Endothelial cell of umbilical vein (primary cell): ENCODE measurements at regions not wholly inside any gene's neighbourhood (a gene's known extent, or its start where the extent isn't known, plus 50 kb on each side); places are given as distances from the start of the nearest gene placed in this dataset.

ENCODE experiments used
- BruUV-seq: library from RNA; stranded (reverse); fragments of 400-500 nt; replicated peaks from 2 replicates; lab custom pipeline; 2021; lab: Mats Ljungman, UMichigan
- CTCF ChIA-PET: fragments of 300-600, 350-600 bp; sonication (Branson Sonifier 250); formaldehyde crosslinking; loops from one replicate; lab custom pipeline; 2021; ENCODE audit warnings: antibody characterized with exemption, inconsistent platforms; lab: Charles Lee
- POLR2A ChIA-PET: fragments of 300-600, 350-600 bp; sonication (Branson Sonifier 250); formaldehyde crosslinking; loops from one replicate; lab custom pipeline; 2021; ENCODE audit warnings: antibody characterized with exemption, inconsistent platforms; lab: Charles Lee
- DNase-seq: peaks from one replicate; pipeline ENCODE4 v3.0.0-alpha.2; 2011; ENCODE audit warnings: low read depth, low spot score
- FAIRE-seq: peaks from 2 replicates; lab custom pipeline; 2011; peaks lifted over from hg19 to GRCh38; lab: Jason Lieb, UNC
- H2AFZ ChIP-seq: 2 replicates; pipeline ENCODE4 v1.6.0; 2012; ENCODE audit warnings: low read depth, low read length, control low read depth, inconsistent platforms
- H3K27ac ChIP-seq: 2 replicates; pipeline ENCODE4 v1.5.1; 2011; ENCODE audit warnings: low read depth, mild to moderate bottlenecking, control low read depth, low read length, moderate library complexity; ENCODE audit not compliant: insufficient read depth
- H3K27me3 ChIP-seq, 2 experiments: 2 replicates each; pipeline versions ENCODE4 v1.6.0 to v1.6.1; 2011; ENCODE audit warnings: low read length in 2 of 2, mixed read lengths in 1 of 2; ENCODE audit not compliant: control insufficient read depth in 2 of 2, insufficient read depth in 2 of 2
- H3K36me3 ChIP-seq, 2 experiments: 2 replicates in 1 of 2; 3 replicates in 1 of 2; pipeline ENCODE4 v1.5.1; 2011; ENCODE audit warnings: low read length in 2 of 2, mild to moderate bottlenecking in 1 of 2, moderate library complexity in 1 of 2; ENCODE audit not compliant: control insufficient read depth in 2 of 2, insufficient read depth in 2 of 2; ENCODE audit errors: extremely low read depth in 1 of 2
- H3K4me1 ChIP-seq: 3 replicates; pipeline ENCODE4 v1.5.1; 2011; ENCODE audit warnings: mild to moderate bottlenecking, low read length; ENCODE audit not compliant: control insufficient read depth, insufficient read depth; ENCODE audit errors: extremely low read depth
- H3K4me2 ChIP-seq: 2 replicates; pipeline ENCODE4 v1.6.1; 2011; ENCODE audit warnings: low read length, control low read depth, mixed read lengths; ENCODE audit not compliant: insufficient read depth
- H3K4me3 ChIP-seq, 3 experiments: fragments of 200-600 bp in 1 of 3; sonication (generic), shearing (Covaris generic) in 1 of 3; replicated peaks in 1 of 3; 2 replicates each; pipeline ENCODE4 v1.5.1; 2011 to 2016; ENCODE audit warnings: control low read depth in 3 of 3, low read length in 3 of 3, mild to moderate bottlenecking in 2 of 3, inconsistent platforms in 1 of 3, low read depth in 1 of 3, moderate library complexity in 1 of 3; ENCODE audit not compliant: insufficient read depth in 1 of 3
- H3K79me2 ChIP-seq: 2 replicates; pipeline ENCODE4 v1.6.0; 2012; ENCODE audit warnings: low read length, inconsistent platforms; ENCODE audit not compliant: control insufficient read depth, insufficient read depth
- H3K9ac ChIP-seq: replicated peaks from 2 replicates; pipeline ENCODE3; 2011; ENCODE audit warnings: low read length, control low read depth; ENCODE audit not compliant: insufficient read depth; ENCODE audit errors: extremely low read depth
- H3K9me1 ChIP-seq: replicated peaks from 3 replicates; pipeline ENCODE4 v1.6.0; 2011; ENCODE audit warnings: mild to moderate bottlenecking, low read length; ENCODE audit not compliant: control insufficient read depth, insufficient read depth; ENCODE audit errors: extremely low read depth
- H3K9me3 ChIP-seq: replicated peaks from 2 replicates; pipeline ENCODE4 v1.5.1; 2012; ENCODE audit warnings: low read length, inconsistent platforms; ENCODE audit not compliant: control insufficient read depth, insufficient read depth
- H4K20me1 ChIP-seq: replicated peaks from 2 replicates; pipeline ENCODE3; 2011; ENCODE audit warnings: mild to moderate bottlenecking, low read length; ENCODE audit not compliant: control insufficient read depth, insufficient read depth; ENCODE audit errors: extremely low read depth
- EZH2 ChIP-seq: IDR thresholded peaks from 2 replicates; pipeline ENCODE4 v1.6.1; 2012; ENCODE audit warnings: borderline replicate concordance, low read depth, mild to moderate bottlenecking, moderate library complexity, low read length, inconsistent platforms; ENCODE audit not compliant: severe bottlenecking
- FOS ChIP-seq: IDR thresholded peaks from 2 replicates; pipeline ENCODE4 v1.6.1; 2011; ENCODE audit warnings: mild to moderate bottlenecking, low read length, moderate library complexity, borderline replicate concordance; ENCODE audit not compliant: insufficient read depth
- GATA2 ChIP-seq: IDR thresholded peaks from 2 replicates; pipeline ENCODE4 v1.7.0; 2011; ENCODE audit warnings: low read depth, mild to moderate bottlenecking, moderate library complexity, mixed read lengths, low read length; ENCODE audit not compliant: insufficient read length, insufficient read depth
- JUN ChIP-seq: IDR thresholded peaks from 2 replicates; pipeline ENCODE4 v1.6.1; 2011; ENCODE audit warnings: borderline replicate concordance, low read depth; ENCODE audit not compliant: insufficient read length, insufficient read depth
- MYC ChIP-seq: IDR thresholded peaks from one replicate; pipeline ENCODE4 v1.6.1; 2011; ENCODE audit warnings: mild to moderate bottlenecking, low read depth, low read length
- POLR2A ChIP-seq: IDR thresholded peaks from 2 replicates; pipeline ENCODE4 v1.6.1; 2012; ENCODE audit warnings: low read depth, mild to moderate bottlenecking, control low read depth, low read length
- POLR2AphosphoS5 ChIP-seq: IDR thresholded peaks from 2 replicates; pipeline ENCODE4 v1.6.1; 2012; ENCODE audit warnings: low read depth, mild to moderate bottlenecking, control low read depth, low read length, moderate library complexity; ENCODE audit not compliant: insufficient read depth
- dilution Hi-C: fragments of 300-500 bp; cut with MboI; formaldehyde crosslinking; loops from one replicate; pipeline ENCODE4 v1.15.0; 2019; ENCODE audit warnings: low sequenced_read_pairs; ENCODE audit not compliant: extremely low pct_ligation_motif_present
- intact Hi-C: fragments of 100-400 bp; cut with micrococcal nuclease; formaldehyde crosslinking; loops from one replicate; pipeline ENCODE4 v1.10.0; 2022
- TF ChIP-seq, protein P1 (sequence below), 2 donors: IDR thresholded peaks; 1 replicate in 1 of 2; 2 replicates in 1 of 2; pipeline ENCODE4 v1.5.1; 2011; ENCODE audit warnings: low read length in 2 of 2, mild to moderate bottlenecking in 2 of 2, moderate library complexity in 2 of 2, control low read depth in 1 of 2, inconsistent platforms in 1 of 2, low read depth in 1 of 2; ENCODE audit not compliant: insufficient read depth in 1 of 2; ENCODE audit errors: extremely low read depth in 1 of 2
- TF ChIP-seq, protein P2 (sequence below): IDR thresholded peaks from 2 replicates; pipeline ENCODE4 v1.6.1; 2011; ENCODE audit not compliant: insufficient read depth, insufficient read length

DNA sequence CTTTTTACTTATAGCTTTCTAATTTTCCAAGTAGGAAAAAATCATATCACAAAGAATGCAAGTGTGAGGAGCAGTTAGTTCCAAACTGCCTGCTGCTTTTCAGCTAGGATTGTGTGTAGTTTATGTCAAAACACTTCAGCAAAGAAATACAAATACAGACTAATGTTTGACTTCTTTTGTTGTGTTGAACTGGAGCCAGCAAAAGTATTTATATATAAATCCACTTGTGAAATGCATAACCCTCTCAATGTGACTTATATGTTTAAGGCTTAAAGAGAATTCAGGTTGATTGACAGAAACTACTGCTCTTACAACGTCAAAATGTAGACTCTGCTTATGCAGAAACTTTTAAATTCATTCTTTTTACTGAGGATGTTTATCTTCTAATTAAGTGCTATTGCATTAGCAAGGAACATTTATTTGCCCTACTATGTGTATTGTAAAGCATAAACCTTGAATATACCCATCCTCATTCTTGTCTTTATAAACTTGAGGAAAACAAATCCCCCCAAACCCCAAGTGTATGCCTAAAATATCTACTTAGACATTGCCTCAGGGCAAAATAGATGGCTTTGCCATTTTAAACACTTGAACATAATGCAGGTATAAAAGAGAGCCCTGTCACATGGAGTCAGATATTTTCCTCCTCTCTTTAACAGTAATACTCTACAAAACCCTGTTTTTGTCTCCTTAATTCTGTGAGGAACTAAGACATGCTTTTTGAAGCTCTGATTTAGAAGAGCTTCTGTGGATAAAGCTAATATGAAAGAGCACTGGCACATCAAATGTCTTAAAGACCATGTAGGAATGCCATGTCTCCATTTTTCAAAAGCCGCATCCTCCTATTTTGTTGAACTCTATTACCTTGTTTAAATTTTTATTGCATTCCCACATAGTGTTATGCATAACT is 302.8 kb upstream of the TBC1D5 start:
- no peaks in the 10 kb centered on the region for H3K9me1 ChIP-seq
- no peak for FAIRE-seq
- no peaks in the 10 kb centered on the region for H3K36me3 ChIP-seq
- ChIA-PET CTCF (no interaction called here), POLR2A (no interaction called here)
- dilution Hi-C loops (no loop called here), intact Hi-C loops (no loop called here)
- peaks cover 3% of the 10 kb centered on the region for H3K9me3 ChIP-seq
- no peaks in the 10 kb centered on the region for H4K20me1 ChIP-seq
- no peaks in the 10 kb centered on the region for H3K4me1 ChIP-seq
- H3K27me3 ChIP-seq, result no peaks in the 10 kb centered on the region
- no peaks in the 10 kb centered on the region for H3K79me2 ChIP-seq
- DNase-seq, result no peak
- no peak overlapping the region for H2AFZ ChIP-seq
- BruUV-seq, result no TSS peak
- H3K4me3 ChIP-seq, result no peak overlapping the region
- no peak overlapping the region for H3K9ac ChIP-seq
- no peak overlapping the region for H3K4me2 ChIP-seq
- TF ChIP-seq POLR2AphosphoS5 (no peak), JUN (no peak), EZH2 (no peak), POLR2A (no peak), MYC (no peak), FOS (no peak), GATA2 (no peak)
- TF ChIP-seq, protein P1, sequence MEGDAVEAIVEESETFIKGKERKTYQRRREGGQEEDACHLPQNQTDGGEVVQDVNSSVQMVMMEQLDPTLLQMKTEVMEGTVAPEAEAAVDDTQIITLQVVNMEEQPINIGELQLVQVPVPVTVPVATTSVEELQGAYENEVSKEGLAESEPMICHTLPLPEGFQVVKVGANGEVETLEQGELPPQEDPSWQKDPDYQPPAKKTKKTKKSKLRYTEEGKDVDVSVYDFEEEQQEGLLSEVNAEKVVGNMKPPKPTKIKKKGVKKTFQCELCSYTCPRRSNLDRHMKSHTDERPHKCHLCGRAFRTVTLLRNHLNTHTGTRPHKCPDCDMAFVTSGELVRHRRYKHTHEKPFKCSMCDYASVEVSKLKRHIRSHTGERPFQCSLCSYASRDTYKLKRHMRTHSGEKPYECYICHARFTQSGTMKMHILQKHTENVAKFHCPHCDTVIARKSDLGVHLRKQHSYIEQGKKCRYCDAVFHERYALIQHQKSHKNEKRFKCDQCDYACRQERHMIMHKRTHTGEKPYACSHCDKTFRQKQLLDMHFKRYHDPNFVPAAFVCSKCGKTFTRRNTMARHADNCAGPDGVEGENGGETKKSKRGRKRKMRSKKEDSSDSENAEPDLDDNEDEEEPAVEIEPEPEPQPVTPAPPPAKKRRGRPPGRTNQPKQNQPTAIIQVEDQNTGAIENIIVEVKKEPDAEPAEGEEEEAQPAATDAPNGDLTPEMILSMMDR (IDR thresholded peaks at IDR 0.05; ENCODE audit: extremely low read depth in 1 of 2, insufficient read depth in 1 of 2, low read depth in 1 of 2, low read length in 2 of 2), result no peak
- TF ChIP-seq, protein P2, sequence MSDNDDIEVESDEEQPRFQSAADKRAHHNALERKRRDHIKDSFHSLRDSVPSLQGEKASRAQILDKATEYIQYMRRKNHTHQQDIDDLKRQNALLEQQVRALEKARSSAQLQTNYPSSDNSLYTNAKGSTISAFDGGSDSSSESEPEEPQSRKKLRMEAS, result no peak
- H3K27ac ChIP-seq, result no peak overlapping the region
